ENCODE measurements at regions not wholly inside any gene's neighbourhood (a gene's known extent, or its start where the extent isn't known, plus 50 kb on each side); places are given as distances from the start of the nearest gene placed in this dataset.

DNA sequence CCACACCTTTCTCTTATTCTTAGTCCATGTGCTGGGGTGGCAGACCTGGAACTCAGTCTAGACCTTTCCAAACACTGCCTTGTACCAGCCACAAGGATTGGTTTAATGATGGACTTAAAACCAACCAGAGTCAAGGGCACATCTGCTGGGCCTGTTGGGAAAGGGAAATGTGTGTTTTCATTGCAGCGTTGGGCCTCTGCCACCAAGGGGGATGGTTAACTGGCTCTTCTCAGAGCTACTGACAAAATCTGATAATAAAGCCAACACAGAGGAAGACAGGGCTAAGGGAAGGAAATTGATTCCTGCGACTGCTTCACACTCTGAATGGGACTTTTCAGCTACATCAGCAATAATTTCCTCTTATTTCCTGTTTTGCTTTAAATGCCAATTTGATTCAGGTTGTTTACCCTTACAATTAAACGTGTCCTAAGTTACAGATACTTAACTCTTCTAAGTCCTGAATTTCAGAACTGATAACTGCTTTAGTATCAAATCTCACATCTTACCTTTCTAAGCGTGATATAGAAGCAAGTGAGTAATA is 68.4 kb upstream of the MALRD1 start:
- TF ChIP-seq, protein P1, sequence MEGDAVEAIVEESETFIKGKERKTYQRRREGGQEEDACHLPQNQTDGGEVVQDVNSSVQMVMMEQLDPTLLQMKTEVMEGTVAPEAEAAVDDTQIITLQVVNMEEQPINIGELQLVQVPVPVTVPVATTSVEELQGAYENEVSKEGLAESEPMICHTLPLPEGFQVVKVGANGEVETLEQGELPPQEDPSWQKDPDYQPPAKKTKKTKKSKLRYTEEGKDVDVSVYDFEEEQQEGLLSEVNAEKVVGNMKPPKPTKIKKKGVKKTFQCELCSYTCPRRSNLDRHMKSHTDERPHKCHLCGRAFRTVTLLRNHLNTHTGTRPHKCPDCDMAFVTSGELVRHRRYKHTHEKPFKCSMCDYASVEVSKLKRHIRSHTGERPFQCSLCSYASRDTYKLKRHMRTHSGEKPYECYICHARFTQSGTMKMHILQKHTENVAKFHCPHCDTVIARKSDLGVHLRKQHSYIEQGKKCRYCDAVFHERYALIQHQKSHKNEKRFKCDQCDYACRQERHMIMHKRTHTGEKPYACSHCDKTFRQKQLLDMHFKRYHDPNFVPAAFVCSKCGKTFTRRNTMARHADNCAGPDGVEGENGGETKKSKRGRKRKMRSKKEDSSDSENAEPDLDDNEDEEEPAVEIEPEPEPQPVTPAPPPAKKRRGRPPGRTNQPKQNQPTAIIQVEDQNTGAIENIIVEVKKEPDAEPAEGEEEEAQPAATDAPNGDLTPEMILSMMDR (IDR thresholded peaks at IDR 0.05; ENCODE audit: borderline replicate concordance, extremely low read depth, low read length, poor library complexity, severe bottlenecking) = no peak
- no peak for TF ChIP-seq EZH2 (IDR thresholded peaks at IDR 0.05; ENCODE audit: borderline replicate concordance, low read depth, low read length, severe bottlenecking)
